ENCODE measurements at regions not wholly inside any gene's neighbourhood (a gene's known extent, or its start where the extent isn't known, plus 50 kb on each side); places are given as distances from the start of the nearest gene placed in this dataset.

DNA sequence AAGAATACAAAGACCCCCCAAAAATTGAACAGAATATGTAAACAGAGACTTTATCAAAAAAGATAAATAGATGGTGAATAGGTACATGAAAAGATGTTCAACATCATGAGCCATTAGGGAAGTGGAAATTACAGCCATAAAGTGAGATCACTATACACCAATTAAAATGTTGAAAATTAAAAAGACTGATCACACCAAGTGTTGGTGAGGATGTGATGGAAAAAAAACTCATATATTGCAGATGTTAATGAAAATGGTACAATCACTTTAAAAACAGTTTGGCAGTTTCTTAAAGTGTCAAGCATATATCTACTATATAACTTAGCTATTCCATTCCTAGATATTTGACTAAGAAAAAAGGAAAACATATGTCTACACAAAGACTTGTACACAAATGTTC lies 280.5 kb downstream of the DHX35 start:
- no peak for DNase-seq (ENCODE audit: low read depth in 3 of 3)

DNA sequence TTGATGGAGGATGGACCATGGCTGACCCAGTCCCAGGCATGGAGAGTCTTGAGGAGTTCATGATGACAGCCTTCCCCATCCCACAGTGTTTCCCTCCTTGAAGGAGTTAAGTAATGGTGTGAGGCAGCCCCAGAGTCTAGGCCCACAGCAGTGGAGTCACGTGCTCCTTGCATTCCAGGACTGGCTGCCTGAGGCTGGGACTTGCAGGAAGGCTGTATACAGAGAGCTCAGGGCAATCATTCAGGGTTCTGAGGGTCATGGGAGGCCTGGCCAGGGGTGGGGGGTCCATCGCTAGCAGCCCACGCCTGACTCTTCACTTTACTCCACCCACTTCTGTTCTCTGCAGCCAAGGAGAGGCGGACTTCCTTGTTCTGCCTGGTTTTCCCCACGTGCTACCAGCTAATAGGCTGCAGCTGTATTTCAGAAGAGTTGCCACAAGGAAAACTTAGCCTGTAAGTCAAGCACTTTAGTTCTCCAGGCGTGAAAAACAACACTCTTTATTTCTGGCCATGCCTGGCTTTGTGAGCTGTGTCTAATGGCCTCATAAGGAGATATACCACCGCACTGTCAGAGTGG lies 272.5 kb downstream of the DHX35 start:
- DNase-seq (ENCODE audit: low read depth in 3 of 3), result no peak

DNA sequence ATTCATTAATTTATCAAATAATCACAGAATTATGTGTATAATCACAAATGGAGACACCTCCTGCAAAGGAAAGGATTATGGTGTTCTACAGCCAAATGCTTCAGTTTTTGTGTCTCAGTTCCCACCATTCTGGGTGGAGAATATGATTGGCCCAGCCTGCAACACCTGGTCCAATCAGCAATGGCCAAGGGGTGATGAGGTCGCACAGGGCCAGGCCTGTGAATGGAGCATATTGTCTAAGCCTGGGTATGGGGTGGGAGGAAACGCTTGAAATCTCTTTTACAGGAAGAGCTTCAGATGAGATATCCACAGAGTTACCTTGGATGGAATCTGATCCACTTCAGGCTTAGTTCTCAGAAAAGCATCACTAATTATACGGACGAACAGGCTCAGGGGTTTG lies 271.6 kb downstream of the DHX35 start:
- DNase-seq (ENCODE audit: low read depth in 3 of 3), result no peak

GRCh38 chr20:39227416-39227815 lies 265.3 kb downstream of the DHX35 start:
- DNase-seq (ENCODE audit: low read depth in 3 of 3), result no peak

- no peak for DNase-seq (ENCODE audit: low read depth in 3 of 3)
Measured at GRCh38 chr20:39225978-39226377, 263.8 kb downstream of the DHX35 start.

- no peak for DNase-seq (ENCODE audit: low read depth in 3 of 3)
Measured at GRCh38 chr20:39225536-39225935, 263.4 kb downstream of the DHX35 start.

- DNase-seq (ENCODE audit: low read depth in 3 of 3), result no peak
Measured at GRCh38 chr20:39222101-39222500, 260.0 kb downstream of the DHX35 start.

GRCh38 chr20:39216195-39216594 lies 254.1 kb downstream of the DHX35 start:
- DNase-seq (ENCODE audit: low read depth in 3 of 3), result no peak

- no peak for DNase-seq (ENCODE audit: low read depth in 3 of 3)
Measured at GRCh38 chr20:39214828-39215227, 252.7 kb downstream of the DHX35 start.

GRCh38 chr20:39213476-39214145 lies 251.5 kb downstream of the DHX35 start:
- no peak for DNase-seq (ENCODE audit: low read depth in 3 of 3)

DNA sequence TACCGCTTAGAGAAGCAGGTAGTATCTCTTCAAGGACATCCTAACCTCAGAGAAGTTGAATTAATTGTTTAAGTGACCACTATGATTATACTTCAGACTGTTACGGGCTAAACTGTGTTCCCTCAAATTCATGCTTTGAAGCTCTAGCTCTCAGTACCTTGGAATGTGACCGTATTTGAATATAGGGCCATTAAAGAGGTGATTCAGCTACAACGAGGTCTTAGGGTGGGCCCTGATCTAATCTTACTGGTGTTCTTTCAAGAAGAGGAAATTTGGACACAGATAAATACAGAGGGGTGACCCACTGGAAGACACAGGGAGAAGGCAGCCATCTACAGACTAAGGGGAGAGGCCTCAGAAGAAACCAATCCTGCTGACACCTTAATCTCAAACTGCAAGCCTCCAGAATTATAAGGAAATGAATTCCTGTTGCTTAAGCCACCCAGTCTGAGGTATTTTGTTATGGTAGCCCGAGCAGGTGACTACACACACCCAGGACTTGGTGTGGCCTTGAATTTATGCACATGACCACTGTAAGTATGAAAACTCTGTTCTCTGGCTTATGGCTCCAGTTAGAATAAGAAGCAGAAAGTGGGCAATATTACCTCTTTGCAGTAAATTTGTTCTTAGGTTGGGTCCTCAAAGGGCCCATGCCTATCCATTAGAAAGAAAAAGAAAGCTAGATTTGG lies 249.1 kb downstream of the DHX35 start:
- DNase-seq (ENCODE audit: low read depth in 3 of 3), result no peak

GRCh38 chr20:39210341-39211036 lies 248.3 kb downstream of the DHX35 start:
- DNase-seq (ENCODE audit: low read depth in 3 of 3), result no peak

- DNase-seq (ENCODE audit: low read depth in 3 of 3), result no peak
Measured at GRCh38 chr20:39206899-39207564, 244.9 kb downstream of the DHX35 start.

DNA sequence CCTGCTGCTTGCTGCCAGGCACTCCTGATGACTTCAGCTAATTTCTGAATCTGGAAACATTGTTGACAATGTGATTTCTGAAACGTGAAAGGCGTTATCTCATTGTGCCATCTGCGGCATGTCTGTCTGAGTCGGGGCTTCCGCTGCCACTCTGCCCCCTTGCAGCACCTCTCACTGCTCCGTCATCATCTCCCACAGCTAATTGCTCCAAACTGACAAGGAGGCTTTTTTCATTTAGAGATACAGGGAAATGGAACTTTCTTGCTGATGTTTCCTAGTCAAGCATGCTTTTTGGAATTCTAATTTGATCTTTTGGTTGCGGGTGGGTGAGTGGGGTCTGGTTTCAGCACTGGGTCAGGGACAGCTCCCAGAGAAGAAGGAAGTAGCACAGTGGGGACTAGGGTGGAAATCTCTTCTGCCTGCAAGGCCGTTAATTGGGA lies 233.5 kb downstream of the DHX35 start:
- DNase-seq (ENCODE audit: low read depth in 3 of 3), result no peak

- no peak for DNase-seq (ENCODE audit: low read depth in 3 of 3)
Measured at GRCh38 chr20:39190666-39191570, 228.8 kb downstream of the DHX35 start.

DNA sequence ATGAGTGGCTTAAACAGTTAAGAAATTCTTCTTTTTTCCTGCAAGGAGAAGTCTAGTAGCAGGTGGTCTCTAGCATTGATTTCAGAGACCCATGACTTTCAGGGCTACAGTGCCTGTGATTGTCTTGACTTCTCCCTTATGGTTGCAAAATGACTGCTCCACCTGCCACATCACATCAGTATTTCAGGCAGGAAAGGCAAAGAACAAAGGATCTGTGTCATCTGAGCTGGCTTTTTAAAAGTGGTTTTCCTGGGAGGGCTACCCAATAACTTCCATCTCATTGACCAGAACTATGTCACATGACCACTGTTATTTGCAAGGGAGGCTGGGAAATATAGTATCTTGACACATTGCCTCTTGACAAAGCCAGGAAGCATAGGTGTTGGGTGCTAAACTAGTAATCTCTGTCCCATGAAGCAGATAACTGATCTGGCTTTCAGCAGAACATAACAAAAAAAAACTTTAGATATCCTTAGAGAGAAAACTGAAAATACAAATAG lies 226.2 kb downstream of the DHX35 start:
- DNase-seq (ENCODE audit: low read depth in 3 of 3), result no peak

- no peak for DNase-seq (ENCODE audit: low read depth in 3 of 3)
Measured at GRCh38 chr20:39181490-39181889, 219.3 kb downstream of the DHX35 start.

GRCh38 chr20:39176457-39176856 lies 214.3 kb downstream of the DHX35 start:
- no peak for DNase-seq (ENCODE audit: low read depth in 3 of 3)

- DNase-seq (ENCODE audit: low read depth in 3 of 3), result no peak
Measured at GRCh38 chr20:39170896-39171463, 208.8 kb downstream of the DHX35 start.

- DNase-seq (ENCODE audit: low read depth in 3 of 3), result no peak
Measured at GRCh38 chr20:39165099-39165498, 203.0 kb downstream of the DHX35 start.

All from stimulated activated CD4-positive, alpha-beta T cell treated with anti-CD3 and anti-CD28 coated beads, TNF-alpha, amount 100 ng/mL, for 4 hours (primary cell).